Fibroblast of lung (primary cell): ENCODE measurements at regions not wholly inside any gene's neighbourhood (a gene's known extent, or its start where the extent isn't known, plus 50 kb on each side); places are given as distances from the start of the nearest gene placed in this dataset.
"Not testable (repeated sequence)": the region's sequence is repeated elsewhere in the genome, so short reads cannot be mapped to it uniquely, and the experiment has no call there.

ENCODE experiments used
- DNase-seq, 2 donors: peaks; one replicate each; pipeline versions ENCODE4 v3.0.0 to v3.0.0-alpha.2; 2010; ENCODE audit warnings: low read depth in 2 of 2
- H2AFZ ChIP-seq: 2 replicates; pipeline ENCODE4 v1.5.1; 2012; ENCODE audit warnings: low read length, control low read depth, inconsistent platforms
- H3K27ac ChIP-seq: 2 replicates; pipeline ENCODE4 v1.5.1; 2011; ENCODE audit warnings: low read length, control low read depth; ENCODE audit not compliant: insufficient read depth
- H3K27me3 ChIP-seq: 2 replicates; pipeline ENCODE4 v1.5.1; 2011; ENCODE audit warnings: mild to moderate bottlenecking, low read length; ENCODE audit not compliant: control insufficient read depth, insufficient read depth
- H3K36me3 ChIP-seq: 2 replicates; pipeline ENCODE4 v1.5.1; 2011; ENCODE audit warnings: low read length; ENCODE audit not compliant: control insufficient read depth, insufficient read depth
- H3K4me1 ChIP-seq: 2 replicates; pipeline ENCODE4 v1.5.1; 2011; ENCODE audit warnings: low read length; ENCODE audit not compliant: control insufficient read depth, insufficient read depth; ENCODE audit errors: extremely low read depth
- H3K4me2 ChIP-seq: 2 replicates; pipeline ENCODE4 v1.5.1; 2011; ENCODE audit warnings: low read length, control low read depth; ENCODE audit not compliant: insufficient read depth; ENCODE audit errors: extremely low read depth
- H3K4me3 ChIP-seq, 4 experiments: fragments of 200-600 bp in 1 of 4; sonication (generic) in 1 of 4; replicated peaks in 1 of 4; 2 replicates each; pipeline ENCODE4 v1.5.1; 2011 to 2016; ENCODE audit warnings: low read length in 4 of 4, low read depth in 3 of 4, mild to moderate bottlenecking in 3 of 4, control low read depth in 2 of 4, inconsistent platforms in 1 of 4, mixed read lengths in 1 of 4; ENCODE audit not compliant: insufficient read depth in 1 of 4; ENCODE audit errors: control extremely low read depth in 1 of 4
- H3K79me2 ChIP-seq: 2 replicates; pipeline ENCODE4 v1.5.1; 2012; ENCODE audit warnings: mild to moderate bottlenecking, low read length, inconsistent platforms; ENCODE audit not compliant: control insufficient read depth, insufficient read depth
- H3K9ac ChIP-seq: 2 replicates; pipeline ENCODE4 v1.5.1; 2011; ENCODE audit warnings: mild to moderate bottlenecking, low read length, control low read depth; ENCODE audit not compliant: insufficient read depth
- H3K9me3 ChIP-seq: 2 replicates; pipeline ENCODE4 v1.5.1; 2012; ENCODE audit warnings: low read depth, low read length; ENCODE audit not compliant: control insufficient read depth, insufficient read depth
- H4K20me1 ChIP-seq: 2 replicates; pipeline ENCODE4 v1.5.1; 2011; ENCODE audit warnings: low read length; ENCODE audit not compliant: control insufficient read depth, insufficient read depth; ENCODE audit errors: extremely low read depth
- EZH2 ChIP-seq: IDR thresholded peaks from 2 replicates; pipeline ENCODE4 v1.5.1; 2012; ENCODE audit warnings: low read length, control low read depth, mild to moderate bottlenecking; ENCODE audit errors: missing control alignments
- TF ChIP-seq, protein P1 (sequence below), 2 donors: IDR thresholded peaks in 1 of 2; conservative IDR thresholded peaks in 1 of 2; 1 replicate in 1 of 2; 2 replicates in 1 of 2; pipeline ENCODE4 v1.5.1; 2011 to 2012; ENCODE audit warnings: low read length in 2 of 2, control low read depth in 1 of 2, inconsistent platforms in 1 of 2, low read depth in 1 of 2, mild to moderate bottlenecking in 1 of 2

DNA sequence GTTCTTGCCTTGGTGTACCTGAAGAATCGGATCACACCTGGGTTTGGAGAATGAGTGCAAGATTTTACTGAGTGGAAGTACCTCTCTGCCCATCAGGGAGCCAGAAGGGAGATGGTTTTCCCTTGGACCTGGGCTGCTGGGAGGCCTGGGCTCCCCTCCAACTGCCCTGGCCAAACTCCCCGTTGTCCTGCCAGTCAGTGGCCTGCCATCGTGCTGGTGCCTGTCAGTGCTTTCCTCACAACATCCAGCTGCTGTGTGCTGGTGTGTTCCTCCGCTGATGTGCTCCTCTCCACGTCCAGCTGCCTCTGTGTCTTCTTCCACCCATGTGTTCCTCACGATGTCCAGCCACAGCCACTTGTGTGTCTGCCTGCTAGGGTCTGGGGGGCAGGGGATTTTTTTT, 87.9 kb upstream of the CLPB start:
- H3K4me3 ChIP-seq, result no peak overlapping the region
- H3K27ac ChIP-seq, result no peak overlapping the region
- H3K9ac ChIP-seq, result no peak overlapping the region
- H3K36me3 ChIP-seq, result no peaks in the 10 kb centered on the region
- H2AFZ ChIP-seq, result no peak overlapping the region
- DNase-seq, result no peak
- no peaks in the 10 kb centered on the region for H3K4me1 ChIP-seq
- H3K4me2 ChIP-seq, result no peak overlapping the region
- TF ChIP-seq EZH2, result no peak
- TF ChIP-seq, protein P1, sequence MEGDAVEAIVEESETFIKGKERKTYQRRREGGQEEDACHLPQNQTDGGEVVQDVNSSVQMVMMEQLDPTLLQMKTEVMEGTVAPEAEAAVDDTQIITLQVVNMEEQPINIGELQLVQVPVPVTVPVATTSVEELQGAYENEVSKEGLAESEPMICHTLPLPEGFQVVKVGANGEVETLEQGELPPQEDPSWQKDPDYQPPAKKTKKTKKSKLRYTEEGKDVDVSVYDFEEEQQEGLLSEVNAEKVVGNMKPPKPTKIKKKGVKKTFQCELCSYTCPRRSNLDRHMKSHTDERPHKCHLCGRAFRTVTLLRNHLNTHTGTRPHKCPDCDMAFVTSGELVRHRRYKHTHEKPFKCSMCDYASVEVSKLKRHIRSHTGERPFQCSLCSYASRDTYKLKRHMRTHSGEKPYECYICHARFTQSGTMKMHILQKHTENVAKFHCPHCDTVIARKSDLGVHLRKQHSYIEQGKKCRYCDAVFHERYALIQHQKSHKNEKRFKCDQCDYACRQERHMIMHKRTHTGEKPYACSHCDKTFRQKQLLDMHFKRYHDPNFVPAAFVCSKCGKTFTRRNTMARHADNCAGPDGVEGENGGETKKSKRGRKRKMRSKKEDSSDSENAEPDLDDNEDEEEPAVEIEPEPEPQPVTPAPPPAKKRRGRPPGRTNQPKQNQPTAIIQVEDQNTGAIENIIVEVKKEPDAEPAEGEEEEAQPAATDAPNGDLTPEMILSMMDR (conservative IDR thresholded peaks at IDR 0.05 in 1 of 2, IDR thresholded peaks at IDR 0.05 in 1 of 2; ENCODE audit: low read depth in 1 of 2, low read length in 2 of 2), result no peak
- no peaks in the 10 kb centered on the region for H4K20me1 ChIP-seq
- no peaks in the 10 kb centered on the region for H3K27me3 ChIP-seq
- no peaks in the 10 kb centered on the region for H3K9me3 ChIP-seq
- no peaks in the 10 kb centered on the region for H3K79me2 ChIP-seq

GRCh38 chr11:72521664-72522063, 87.3 kb upstream of the CLPB start:
- H3K36me3 ChIP-seq, result no peaks in the 10 kb centered on the region
- H4K20me1 ChIP-seq, result no peaks in the 10 kb centered on the region
- no peak overlapping the region for H2AFZ ChIP-seq
- no peak overlapping the region for H3K4me3 ChIP-seq
- no peak overlapping the region for H3K9ac ChIP-seq
- DNase-seq, result no peak
- H3K79me2 ChIP-seq, result no peaks in the 10 kb centered on the region
- TF ChIP-seq EZH2, result no peak
- TF ChIP-seq, protein P1 (conservative IDR thresholded peaks at IDR 0.05 in 1 of 2, IDR thresholded peaks at IDR 0.05 in 1 of 2; ENCODE audit: low read depth in 1 of 2, low read length in 2 of 2), result no peak
- no peak overlapping the region for H3K27ac ChIP-seq
- no peaks in the 10 kb centered on the region for H3K27me3 ChIP-seq
- H3K4me1 ChIP-seq, result no peaks in the 10 kb centered on the region
- H3K4me2 ChIP-seq, result no peak overlapping the region
- H3K9me3 ChIP-seq, result no peaks in the 10 kb centered on the region

DNA sequence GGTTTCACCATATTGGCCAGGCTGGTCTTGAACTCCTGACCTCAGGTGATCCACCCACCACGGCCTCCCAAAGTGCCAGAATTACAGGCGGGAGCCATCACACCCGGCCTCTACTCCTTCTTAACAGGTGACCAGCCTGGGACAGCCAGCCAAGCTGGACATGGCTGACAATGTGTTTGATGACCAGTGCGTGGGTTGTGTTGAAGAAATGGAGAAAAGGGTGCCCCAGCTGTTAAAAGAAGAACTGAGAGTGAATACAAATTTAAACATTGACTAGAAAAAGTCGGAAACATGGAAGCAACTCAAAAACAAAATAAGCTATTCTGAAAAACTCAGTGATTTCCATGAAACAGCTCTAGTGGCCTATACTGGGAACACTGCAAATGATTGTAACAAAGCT, 86.5 kb upstream of the CLPB start:
- H3K36me3 ChIP-seq, result no peaks in the 10 kb centered on the region
- no peak for TF ChIP-seq EZH2
- TF ChIP-seq, protein P1 (conservative IDR thresholded peaks at IDR 0.05 in 1 of 2, IDR thresholded peaks at IDR 0.05 in 1 of 2; ENCODE audit: low read depth in 1 of 2, low read length in 2 of 2), result no peak
- no peaks in the 10 kb centered on the region for H4K20me1 ChIP-seq
- no peaks in the 10 kb centered on the region for H3K4me1 ChIP-seq
- H3K27me3 ChIP-seq, result no peaks in the 10 kb centered on the region
- no peak for DNase-seq
- H3K79me2 ChIP-seq, result no peaks in the 10 kb centered on the region
- H3K9me3 ChIP-seq, result no peaks in the 10 kb centered on the region
- H3K9ac ChIP-seq, result no peak overlapping the region
- no peak overlapping the region for H3K4me2 ChIP-seq
- no peak overlapping the region for H3K27ac ChIP-seq
- H3K4me3 ChIP-seq, result no peak overlapping the region
- no peak overlapping the region for H2AFZ ChIP-seq

DNA sequence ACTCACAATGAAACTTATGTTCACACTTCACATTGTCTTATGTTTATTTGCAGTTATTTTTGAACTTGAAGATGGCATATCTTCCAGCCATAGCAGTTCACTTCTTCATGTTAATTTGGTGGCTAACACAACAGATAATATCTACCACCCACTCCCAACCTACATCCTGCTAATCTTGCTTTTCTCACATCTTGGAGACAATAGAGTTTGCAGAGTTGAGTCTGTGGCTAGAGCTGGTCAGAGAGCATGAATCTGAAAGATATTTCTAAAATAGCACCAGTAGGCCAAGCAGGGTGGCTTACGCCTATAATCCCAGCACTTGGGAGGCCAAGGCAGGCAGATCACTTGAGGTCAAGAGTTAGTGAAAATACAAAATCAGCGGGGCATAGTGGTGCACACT, 85.6 kb upstream of the CLPB start:
- not testable (repeated sequence) for H3K9ac ChIP-seq, H3K27ac ChIP-seq, H2AFZ ChIP-seq, H3K36me3 ChIP-seq, H3K4me3 ChIP-seq, H3K4me1 ChIP-seq, H4K20me1 ChIP-seq, DNase-seq, H3K27me3 ChIP-seq, H3K79me2 ChIP-seq, H3K9me3 ChIP-seq
- peak overlapping the region; percentile 88 for H3K4me2 ChIP-seq
